ENCODE measurements at regions not wholly inside any gene's neighbourhood (a gene's known extent, or its start where the extent isn't known, plus 50 kb on each side); places are given as distances from the start of the nearest gene placed in this dataset.

DNA sequence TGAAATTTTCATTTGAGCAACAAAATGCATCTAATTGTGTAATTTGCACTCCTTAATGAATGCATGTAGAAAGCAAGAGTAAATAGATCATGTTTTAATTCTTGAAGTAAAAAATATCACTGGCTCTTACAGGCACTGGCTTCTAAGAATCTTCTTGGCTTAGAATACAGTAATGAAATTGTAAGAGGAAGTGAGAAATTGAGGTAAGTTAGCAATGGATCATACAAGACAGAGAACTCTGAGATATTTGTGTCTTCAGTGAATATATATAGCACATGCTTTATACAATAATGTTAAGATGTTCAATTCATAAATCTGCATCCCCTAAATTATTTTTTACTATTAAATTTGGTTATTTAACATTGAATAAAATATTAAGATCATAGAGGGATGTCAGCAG is 465.0 kb downstream of the CNTN3 start:
- TF ChIP-seq, protein P1, sequence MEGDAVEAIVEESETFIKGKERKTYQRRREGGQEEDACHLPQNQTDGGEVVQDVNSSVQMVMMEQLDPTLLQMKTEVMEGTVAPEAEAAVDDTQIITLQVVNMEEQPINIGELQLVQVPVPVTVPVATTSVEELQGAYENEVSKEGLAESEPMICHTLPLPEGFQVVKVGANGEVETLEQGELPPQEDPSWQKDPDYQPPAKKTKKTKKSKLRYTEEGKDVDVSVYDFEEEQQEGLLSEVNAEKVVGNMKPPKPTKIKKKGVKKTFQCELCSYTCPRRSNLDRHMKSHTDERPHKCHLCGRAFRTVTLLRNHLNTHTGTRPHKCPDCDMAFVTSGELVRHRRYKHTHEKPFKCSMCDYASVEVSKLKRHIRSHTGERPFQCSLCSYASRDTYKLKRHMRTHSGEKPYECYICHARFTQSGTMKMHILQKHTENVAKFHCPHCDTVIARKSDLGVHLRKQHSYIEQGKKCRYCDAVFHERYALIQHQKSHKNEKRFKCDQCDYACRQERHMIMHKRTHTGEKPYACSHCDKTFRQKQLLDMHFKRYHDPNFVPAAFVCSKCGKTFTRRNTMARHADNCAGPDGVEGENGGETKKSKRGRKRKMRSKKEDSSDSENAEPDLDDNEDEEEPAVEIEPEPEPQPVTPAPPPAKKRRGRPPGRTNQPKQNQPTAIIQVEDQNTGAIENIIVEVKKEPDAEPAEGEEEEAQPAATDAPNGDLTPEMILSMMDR (IDR thresholded peaks at IDR 0.05) = no peak
- TF ChIP-seq POLR2AphosphoS5 (IDR thresholded peaks at IDR 0.05) = no peak
- TF ChIP-seq EP300 (IDR thresholded peaks at IDR 0.05) = no peak

Measured in upper lobe of left lung (tissue), 4 donors.